ENCODE measurements at regions not wholly inside any gene's neighbourhood (a gene's known extent, or its start where the extent isn't known, plus 50 kb on each side); places are given as distances from the start of the nearest gene placed in this dataset.

GRCh38 chr3:6216135-6217026 lies 644.5 kb upstream of the GRM7 start:
- TF ChIP-seq CTCF (IDR thresholded peaks at IDR 0.05) (no peak), POLR2A (IDR thresholded peaks at IDR 0.05) (no peak)
- intact Hi-C loops (cut with DNase I; ENCODE audit: low total_unique reads), result no loop called here
- no peak for DNase-seq (ENCODE audit: low spot score in 2 of 2)
- no peak overlapping the region for H3K4me3 ChIP-seq (ENCODE audit: low read depth, poor library complexity, severe bottlenecking)
- WGBS, 2 donors, result 50 to 60% methylated on average over 3 of the region's 3 CpGs

GRCh38 chr3:6220447-6220846 lies 640.5 kb upstream of the GRM7 start:
- DNase-seq (ENCODE audit: low spot score in 2 of 2), result no peak
- intact Hi-C loops (cut with DNase I; ENCODE audit: low total_unique reads), result no loop called here
- 44 to 77% methylated on average over 2 of the region's 2 CpGs for WGBS, 2 donors
- no peak overlapping the region for H3K4me3 ChIP-seq (ENCODE audit: low read depth, poor library complexity, severe bottlenecking)
- no peak for TF ChIP-seq CTCF (IDR thresholded peaks at IDR 0.05)
- no peak for TF ChIP-seq POLR2A (IDR thresholded peaks at IDR 0.05)

GRCh38 chr3:6222069-6222468 lies 638.8 kb upstream of the GRM7 start:
- WGBS, 2 donors, result 75 to 91% methylated on average over 1 of the region's 1 CpG
- intact Hi-C loops (cut with DNase I; ENCODE audit: low total_unique reads), result no loop called here
- no peak overlapping the region for H3K4me3 ChIP-seq (ENCODE audit: low read depth, poor library complexity, severe bottlenecking)
- no peak for TF ChIP-seq POLR2A (IDR thresholded peaks at IDR 0.05)
- TF ChIP-seq CTCF (IDR thresholded peaks at IDR 0.05), result no peak
- no peak for DNase-seq (ENCODE audit: low spot score in 2 of 2)

- DNase-seq (ENCODE audit: low spot score in 2 of 2), result no peak
- intact Hi-C loops (cut with DNase I; ENCODE audit: low total_unique reads), result no loop called here
- no peak overlapping the region for H3K4me3 ChIP-seq (ENCODE audit: low read depth, poor library complexity, severe bottlenecking)
- WGBS, 2 donors, result 92 to 93% methylated on average over 3 of the region's 3 CpGs
- TF ChIP-seq CTCF (IDR thresholded peaks at IDR 0.05) (no peak), POLR2A (IDR thresholded peaks at IDR 0.05) (no peak)
Observed at GRCh38 chr3:6223572-6223971, 637.3 kb upstream of the GRM7 start.

GRCh38 chr3:6228958-6229683 lies 631.8 kb upstream of the GRM7 start:
- intact Hi-C loops (cut with DNase I; ENCODE audit: low total_unique reads), result no loop called here
- H3K4me3 ChIP-seq (ENCODE audit: low read depth, poor library complexity, severe bottlenecking), result no peak overlapping the region

More at GRCh38 chr3:6228958-6229683, 631.8 kb upstream of the GRM7 start:
- WGBS, 2 donors, result 77 to 81% methylated on average over 4 of the region's 4 CpGs
- DNase-seq (ENCODE audit: low spot score in 2 of 2), result no peak
- TF ChIP-seq CTCF (IDR thresholded peaks at IDR 0.05), result no peak
- TF ChIP-seq POLR2A (IDR thresholded peaks at IDR 0.05), result no peak
